H1 (cell line): ENCODE measurements at regions not wholly inside any gene's neighbourhood (a gene's known extent, or its start where the extent isn't known, plus 50 kb on each side); places are given as distances from the start of the nearest gene placed in this dataset.

Experiments used
- CTCF ChIA-PET: fragments of 300-600 bp; sonication (Branson Sonifier 250); formaldehyde crosslinking; loops from one replicate; lab custom pipeline; 2021; ENCODE audit not compliant: partially characterized antibody; lab: Charles Lee
- POLR2A ChIA-PET: fragments of 300-600 bp; sonication (Branson Sonifier 250); formaldehyde crosslinking; loops from one replicate; lab custom pipeline; 2021; ENCODE audit warnings: inconsistent platforms; ENCODE audit not compliant: partially characterized antibody; lab: Charles Lee
- DNase-seq, 2 experiments: peaks; one replicate each; pipeline versions ENCODE4 v3.0.0 to v3.0.0-alpha.2; 2010 to 2022; ENCODE audit warnings: low spot score in 2 of 2, low read depth in 1 of 2, mixed read lengths in 1 of 2
- FAIRE-seq: peaks from 2 replicates; lab custom pipeline; 2011; peaks lifted over from hg19 to GRCh38; lab: Jason Lieb, UNC
- H2AFZ ChIP-seq: 2 replicates; pipeline ENCODE4 v1.8.1; 2012; ENCODE audit warnings: low read length, inconsistent platforms
- H2AK5ac ChIP-seq: 2 replicates; pipeline ENCODE4 v1.6.1; 2013; ENCODE audit warnings: low read depth, low read length
- H2BK120ac ChIP-seq: replicated peaks from 2 replicates; pipeline ENCODE3; 2013; ENCODE audit warnings: low read depth, low read length, inconsistent platforms
- H2BK12ac ChIP-seq: 2 replicates; pipeline ENCODE4 v1.6.1; 2013; ENCODE audit warnings: low read depth, low read length
- H2BK15ac ChIP-seq: 2 replicates; pipeline ENCODE4 v1.6.1; 2013; ENCODE audit warnings: low read length
- H2BK20ac ChIP-seq: 2 replicates; pipeline ENCODE4 v1.6.1; 2013; ENCODE audit warnings: low read length
- H2BK5ac ChIP-seq: 2 replicates; pipeline ENCODE4 v1.6.1; 2013; ENCODE audit warnings: low read depth, low read length
- H3K14ac ChIP-seq: 2 replicates; pipeline ENCODE4 v1.6.1; 2013; ENCODE audit warnings: inconsistent platforms; ENCODE audit not compliant: insufficient read length
- H3K18ac ChIP-seq: 2 replicates; pipeline ENCODE4 v1.6.1; 2013; ENCODE audit warnings: low read length; ENCODE audit errors: extremely low read depth
- H3K23ac ChIP-seq: 2 replicates; pipeline ENCODE4 v1.6.1; 2013; ENCODE audit warnings: inconsistent platforms; ENCODE audit not compliant: insufficient read length
- H3K23me2 ChIP-seq: 2 replicates; pipeline ENCODE4 v1.6.1; 2013; ENCODE audit warnings: low read depth, low read length
- H3K27ac ChIP-seq: 2 replicates; pipeline ENCODE4 v1.6.1; 2011; ENCODE audit warnings: low read depth, low read length, inconsistent platforms
- H3K27me3 ChIP-seq, 4 experiments: replicated peaks in 1 of 4; 1 replicate in 1 of 4; 2 replicates in 3 of 4; pipeline versions ENCODE4 v1.6.1 to v1.8.1; 2011 to 2013; ENCODE audit warnings: low read length in 3 of 4, mild to moderate bottlenecking in 3 of 4, inconsistent platforms in 2 of 4, mixed read lengths in 2 of 4, moderate library complexity in 1 of 4; ENCODE audit not compliant: control insufficient read depth in 3 of 4, insufficient read depth in 3 of 4; ENCODE audit errors: extremely low read depth in 1 of 4
- H3K36me3 ChIP-seq, 4 experiments: 2 replicates each; pipeline versions ENCODE4 v1.6.1 to v1.8.1; 2011 to 2013; ENCODE audit warnings: mild to moderate bottlenecking in 4 of 4, low read length in 3 of 4, moderate library complexity in 2 of 4, control low read depth in 1 of 4, inconsistent platforms in 1 of 4; ENCODE audit not compliant: insufficient read depth in 4 of 4, control insufficient read depth in 2 of 4
- H3K4ac ChIP-seq: replicated peaks from 2 replicates; pipeline ENCODE3; 2013; ENCODE audit warnings: low read length, low read depth, mixed read lengths, inconsistent platforms; ENCODE audit not compliant: insufficient read length
- H3K4me1 ChIP-seq, 4 experiments: replicated peaks in 1 of 4; 1 replicate in 1 of 4; 2 replicates in 3 of 4; pipeline versions ENCODE4 v1.6.1 to v1.8.1; 2011 to 2013; ENCODE audit warnings: low read length in 3 of 4, inconsistent platforms in 2 of 4, mixed read lengths in 1 of 4; ENCODE audit not compliant: insufficient read depth in 4 of 4, control insufficient read depth in 3 of 4
- H3K4me2 ChIP-seq, 2 experiments: 2 replicates each; pipeline versions ENCODE4 v1.6.1 to v1.8.1; 2011 to 2013; ENCODE audit warnings: low read depth in 2 of 2, low read length in 2 of 2, control low read depth in 1 of 2, inconsistent platforms in 1 of 2, mild to moderate bottlenecking in 1 of 2; ENCODE audit not compliant: insufficient read depth in 1 of 2
- H3K4me3 ChIP-seq, 4 experiments: fragments of 200-600, 300-600 bp in 1 of 4; sonication (generic), shearing (Covaris generic), sonication (Bioruptor Twin) in 1 of 4; 2 replicates each; pipeline versions ENCODE4 v1.5.1 to v1.8.1; 2011 to 2016; ENCODE audit warnings: low read length in 4 of 4, low read depth in 3 of 4, control low read depth in 2 of 4, inconsistent platforms in 2 of 4, mild to moderate bottlenecking in 2 of 4, mixed read lengths in 1 of 4, moderate library complexity in 1 of 4; ENCODE audit not compliant: insufficient read depth in 2 of 4; ENCODE audit errors: extremely low read depth in 1 of 4
- H3K56ac ChIP-seq: replicated peaks from 2 replicates; pipeline ENCODE3; 2013; ENCODE audit warnings: low read depth, mild to moderate bottlenecking, mixed read lengths, low read length, inconsistent platforms; ENCODE audit not compliant: insufficient read length
- H3K79me1 ChIP-seq: 2 replicates; pipeline ENCODE4 v1.6.1; 2013; ENCODE audit warnings: low read depth, low read length, control low read depth
- H3K79me2 ChIP-seq, 2 experiments: 2 replicates each; pipeline versions ENCODE4 v1.6.1 to v1.8.1; 2012 to 2013; ENCODE audit warnings: low read length in 2 of 2, mild to moderate bottlenecking in 2 of 2, inconsistent platforms in 1 of 2; ENCODE audit not compliant: insufficient read depth in 2 of 2, control insufficient read depth in 1 of 2
- H3K9ac ChIP-seq, 4 experiments: replicated peaks in 1 of 4; 1 replicate in 1 of 4; 2 replicates in 3 of 4; pipeline versions ENCODE4 v1.6.1 to v1.8.1; 2011 to 2013; ENCODE audit warnings: low read depth in 3 of 4, low read length in 3 of 4, control low read depth in 2 of 4, mild to moderate bottlenecking in 2 of 4, moderate library complexity in 2 of 4, inconsistent platforms in 1 of 4; ENCODE audit errors: extremely low read depth in 1 of 4
- H3K9me3 ChIP-seq, 2 experiments: 2 replicates each; pipeline versions ENCODE4 v1.6.1 to v1.8.1; 2012 to 2013; ENCODE audit warnings: mild to moderate bottlenecking in 2 of 2, moderate library complexity in 2 of 2, control low read depth in 1 of 2, inconsistent platforms in 1 of 2, low read depth in 1 of 2, low read length in 1 of 2, mixed read lengths in 1 of 2; ENCODE audit not compliant: insufficient read depth in 2 of 2
- H4K20me1 ChIP-seq, 2 experiments: replicated peaks in 1 of 2; 2 replicates each; pipeline versions ENCODE3 to v1.8.1; 2011 to 2013; ENCODE audit warnings: inconsistent platforms in 2 of 2, low read length in 2 of 2, mild to moderate bottlenecking in 1 of 2; ENCODE audit not compliant: insufficient read depth in 2 of 2, control insufficient read depth in 1 of 2
- H4K5ac ChIP-seq: 2 replicates; pipeline ENCODE4 v1.6.1; 2013; ENCODE audit warnings: low read length, low read depth, mixed read lengths, inconsistent platforms; ENCODE audit not compliant: insufficient read length
- H4K8ac ChIP-seq: 2 replicates; pipeline ENCODE4 v1.8.0; 2013; ENCODE audit warnings: mild to moderate bottlenecking, moderate library complexity, low read length, inconsistent platforms; ENCODE audit not compliant: insufficient read depth; ENCODE audit errors: extremely low read depth
- H4K91ac ChIP-seq: replicated peaks from 2 replicates; pipeline ENCODE3; 2013; ENCODE audit warnings: low read length, mixed read lengths, inconsistent platforms; ENCODE audit not compliant: insufficient read length
- FOSL1 ChIP-seq: IDR thresholded peaks from 2 replicates; pipeline ENCODE4 v1.6.1; 2011; ENCODE audit warnings: mild to moderate bottlenecking, low read depth, low read length, moderate library complexity; ENCODE audit not compliant: insufficient read depth
- HDAC2 ChIP-seq, 2 experiments: fragments of 300-600 bp in 1 of 2; sonication (generic) in 1 of 2; IDR thresholded peaks; 2 replicates each; pipeline ENCODE4 v1.6.1; 2011 to 2012; ENCODE audit warnings: low read depth in 2 of 2, low read length in 2 of 2, mild to moderate bottlenecking in 2 of 2, moderate library complexity in 2 of 2, borderline replicate concordance in 1 of 2, inconsistent platforms in 1 of 2
- WGBS, 2 experiments: shearing (Covaris generic) in 1 of 2; methylation state at CpG; one replicate each; pipeline versions ENCODE4 v1.1.6 to v1.1.7; 2013 to 2015; ENCODE audit warnings: low lambda C conversion rate in 2 of 2, mixed read lengths in 2 of 2, inconsistent platforms in 1 of 2, low coverage in 1 of 2, missing lambda C conversion rate in 1 of 2; ENCODE audit not compliant: insufficient replicate concordance in 2 of 2, insufficient coverage in 1 of 2, insufficient read length in 1 of 2; ENCODE audit errors: extremely low coverage in 1 of 2, missing lambda C conversion rate in 1 of 2; 5-methylcytosine and 5-hydroxymethylcytosine counted together

DNA sequence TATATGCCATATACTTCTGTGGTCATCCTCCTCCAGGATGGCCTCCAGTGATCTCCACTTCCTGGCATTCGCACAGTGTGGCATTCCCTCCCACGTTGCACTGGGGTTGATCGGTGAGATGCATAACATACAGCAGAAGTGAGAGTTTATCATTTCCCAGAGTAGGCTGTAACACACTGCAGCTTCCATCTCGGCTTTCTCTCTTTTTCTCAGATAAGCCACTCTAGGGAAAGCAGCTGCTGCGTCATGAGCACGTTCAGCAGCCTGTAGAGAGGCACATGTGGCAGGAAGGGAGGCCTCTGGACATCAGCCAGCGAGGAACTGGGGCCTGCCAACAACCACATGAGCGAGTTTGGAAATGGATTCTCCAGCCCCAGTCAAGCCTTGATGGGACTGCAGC is 807.1 kb downstream of the DIAPH3 start:
- H3K56ac ChIP-seq: no peak overlapping the region
- H3K9me3 ChIP-seq: no peaks in the 10 kb centered on the region
- peak overlapping the region; percentile 25; the same call in 1 of the 2 replicates for H2AFZ ChIP-seq
- no peaks in the 10 kb centered on the region for H3K36me3 ChIP-seq
- H4K8ac ChIP-seq: no peak overlapping the region
- H3K23me2 ChIP-seq: no peaks in the 10 kb centered on the region
- no peak overlapping the region for H3K18ac ChIP-seq
- POLR2A ChIA-PET: no interaction called here
- no peak overlapping the region for H2BK5ac ChIP-seq
- DNase-seq (no peak), FAIRE-seq (no peak)
- no peak overlapping the region for H2BK120ac ChIP-seq
- H2AK5ac ChIP-seq: no peak overlapping the region
- H3K9ac ChIP-seq: no peak overlapping the region
- no peak overlapping the region for H2BK12ac ChIP-seq
- TF ChIP-seq HDAC2 (IDR thresholded peaks at IDR 0.05; ENCODE audit: borderline replicate concordance in 1 of 2, low read depth in 2 of 2, low read length in 2 of 2) (no peak), FOSL1 (no peak)
- no peak overlapping the region for H3K4me2 ChIP-seq
- H3K23ac ChIP-seq: no peak overlapping the region
- no peak overlapping the region for H2BK20ac ChIP-seq
- no peak overlapping the region for H4K91ac ChIP-seq
- H3K79me2 ChIP-seq: no peaks in the 10 kb centered on the region
- no peak overlapping the region for H4K5ac ChIP-seq
- H3K27me3 ChIP-seq: no peaks in the 10 kb centered on the region
- H3K27ac ChIP-seq: no peak overlapping the region
- CTCF ChIA-PET: interaction anchor here (1.2 kb wide), 1 partner anchor 13 kb away, joined by 3 read pairs; no protein-coding TSS in a partner anchor
- no peaks in the 10 kb centered on the region for H3K79me1 ChIP-seq
- no peak overlapping the region for H3K4ac ChIP-seq
- no peak overlapping the region for H3K4me3 ChIP-seq
- no peaks in the 10 kb centered on the region for H4K20me1 ChIP-seq
- no peaks in the 10 kb centered on the region; a peak in 1 of 7 replicates for H3K4me1 ChIP-seq
- no peak overlapping the region for H3K14ac ChIP-seq
- WGBS, 2 experiments: 84% methylated on average over 8 of the region's 8 CpGs; no CpG with 5 or more reads in 1 of the 2 experiments
- no peak overlapping the region for H2BK15ac ChIP-seq
